Gastroesophageal sphincter (tissue), 3 donors: ENCODE measurements at regions not wholly inside any gene's neighbourhood (a gene's known extent, or its start where the extent isn't known, plus 50 kb on each side); places are given as distances from the start of the nearest gene placed in this dataset.

Experiments used
- POLR2A ChIP-seq, 2 donors: fragments of 450-650 bp; IDR thresholded peaks; one replicate each; pipeline ENCODE4 v1.6.1; 2017; ENCODE audit warnings: antibody characterized with exemption in 2 of 2, mild to moderate bottlenecking in 2 of 2, moderate library complexity in 1 of 2
- POLR2AphosphoS5 ChIP-seq: sonication (generic); formaldehyde crosslinking; IDR thresholded peaks from one replicate; pipeline ENCODE4 v1.6.1; 2017; ENCODE audit warnings: antibody characterized with exemption
- TF ChIP-seq, protein P1 (sequence below), 4 experiments: fragments of 200-600 bp in 2 of 4; fragments of 450-650 bp in 2 of 4; sonication (generic) in 1 of 4; IDR thresholded peaks; one replicate each; pipeline ENCODE4 v1.5.1; 2017 to 2019; ENCODE audit warnings: antibody characterized with exemption in 4 of 4, mild to moderate bottlenecking in 2 of 4, moderate library complexity in 2 of 4

DNA sequence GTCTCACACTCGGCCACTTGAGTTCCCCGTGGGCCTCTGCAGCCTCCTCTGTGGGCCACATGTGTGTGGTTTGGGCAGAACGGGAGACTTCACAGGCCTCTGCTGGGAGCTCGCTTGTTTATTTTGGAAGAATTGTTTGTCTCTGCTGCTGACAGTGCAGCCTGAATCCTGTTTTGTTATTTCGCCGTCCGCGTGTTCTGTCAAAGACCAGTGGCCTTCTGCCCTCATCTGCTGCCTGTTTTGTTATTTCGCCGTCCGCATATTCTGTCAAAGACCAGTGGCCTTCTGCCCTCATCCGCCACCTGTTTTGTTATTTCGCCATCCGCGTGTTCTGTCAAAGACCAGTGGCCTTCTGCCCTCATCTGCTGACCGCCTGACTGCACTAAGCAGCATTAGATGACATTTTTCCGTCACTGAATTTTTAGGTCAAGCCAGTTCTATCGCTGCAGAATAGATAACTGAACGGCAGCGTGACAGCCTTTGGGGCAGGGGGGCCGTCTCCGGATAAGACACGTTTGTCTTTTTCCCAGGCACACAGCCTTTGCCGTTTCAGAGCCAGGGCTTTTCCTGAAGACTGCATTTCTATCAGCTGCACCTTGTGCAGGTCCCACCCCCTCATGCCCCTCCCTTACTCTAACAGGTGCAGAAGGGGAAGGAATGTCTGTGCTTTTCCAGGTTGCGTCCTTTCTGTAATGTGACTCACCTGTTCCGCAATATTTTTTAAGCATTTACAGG lies 158.5 kb upstream of the AFDN start:
- TF ChIP-seq, protein P1, sequence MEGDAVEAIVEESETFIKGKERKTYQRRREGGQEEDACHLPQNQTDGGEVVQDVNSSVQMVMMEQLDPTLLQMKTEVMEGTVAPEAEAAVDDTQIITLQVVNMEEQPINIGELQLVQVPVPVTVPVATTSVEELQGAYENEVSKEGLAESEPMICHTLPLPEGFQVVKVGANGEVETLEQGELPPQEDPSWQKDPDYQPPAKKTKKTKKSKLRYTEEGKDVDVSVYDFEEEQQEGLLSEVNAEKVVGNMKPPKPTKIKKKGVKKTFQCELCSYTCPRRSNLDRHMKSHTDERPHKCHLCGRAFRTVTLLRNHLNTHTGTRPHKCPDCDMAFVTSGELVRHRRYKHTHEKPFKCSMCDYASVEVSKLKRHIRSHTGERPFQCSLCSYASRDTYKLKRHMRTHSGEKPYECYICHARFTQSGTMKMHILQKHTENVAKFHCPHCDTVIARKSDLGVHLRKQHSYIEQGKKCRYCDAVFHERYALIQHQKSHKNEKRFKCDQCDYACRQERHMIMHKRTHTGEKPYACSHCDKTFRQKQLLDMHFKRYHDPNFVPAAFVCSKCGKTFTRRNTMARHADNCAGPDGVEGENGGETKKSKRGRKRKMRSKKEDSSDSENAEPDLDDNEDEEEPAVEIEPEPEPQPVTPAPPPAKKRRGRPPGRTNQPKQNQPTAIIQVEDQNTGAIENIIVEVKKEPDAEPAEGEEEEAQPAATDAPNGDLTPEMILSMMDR (IDR thresholded peaks at IDR 0.05) = no peak
- TF ChIP-seq POLR2AphosphoS5 = no peak
- no peak for TF ChIP-seq POLR2A (IDR thresholded peaks at IDR 0.05)
